ENCODE measurements at regions not wholly inside any gene's neighbourhood (a gene's known extent, or its start where the extent isn't known, plus 50 kb on each side); places are given as distances from the start of the nearest gene placed in this dataset.

DNA sequence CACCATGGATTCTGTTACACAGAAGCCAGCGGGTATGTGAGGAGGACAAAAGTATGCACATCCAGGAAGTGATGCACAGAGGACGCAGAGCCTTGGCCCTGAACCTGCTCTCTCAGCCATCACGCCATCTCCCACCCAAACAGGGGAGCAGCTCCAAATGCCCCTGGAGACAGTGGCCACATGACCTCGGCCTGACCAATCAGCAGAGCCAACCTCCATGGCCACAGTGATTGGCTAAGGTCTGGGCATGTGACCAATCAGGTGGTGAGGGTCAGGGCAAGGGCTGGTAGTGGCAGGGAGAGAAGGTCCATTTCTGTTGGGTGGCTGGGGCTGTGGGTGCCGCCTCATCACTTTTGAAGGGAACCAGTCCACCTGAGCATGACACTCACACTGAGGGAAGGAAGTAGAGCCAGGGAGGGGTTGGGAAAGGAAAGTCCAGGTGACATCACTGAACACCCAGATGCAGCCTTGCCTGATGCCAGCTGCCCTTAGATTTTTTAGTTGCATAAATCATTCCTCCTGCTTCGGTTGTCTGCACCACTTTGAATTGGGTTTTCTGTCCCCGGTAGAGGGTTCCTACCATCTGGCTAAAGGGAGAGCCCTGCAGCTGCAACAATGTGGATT lies 70.3 kb upstream of the IQSEC1 start:
- TF ChIP-seq POLR2A (IDR thresholded peaks at IDR 0.05), result no peak
- TF ChIP-seq CTCF (IDR thresholded peaks at IDR 0.05 in 8 of 11, conservative IDR thresholded peaks at IDR 0.05 in 3 of 11), result no peak

Measured in spleen (tissue), 7 donors.